NCI-H510A treated with DMSO at 0.1 percent for 48 hours (cell line): ENCODE measurements at regions not wholly inside any gene's neighbourhood (a gene's known extent, or its start where the extent isn't known, plus 50 kb on each side); places are given as distances from the start of the nearest gene placed in this dataset.

ENCODE experiments used
- DNase-seq: peaks from one replicate; lab custom pipeline; 2025; lab: John Stamatoyannopoulos, UW

GRCh38 chr18:78929516-78929915 lies 50.1 kb upstream of the SALL3 start:
- DNase-seq: no peak
